SK-N-MC (cell line): ENCODE measurements at regions not wholly inside any gene's neighbourhood (a gene's known extent, or its start where the extent isn't known, plus 50 kb on each side); places are given as distances from the start of the nearest gene placed in this dataset.
"Not testable (repeated sequence)": the region's sequence is repeated elsewhere in the genome, so short reads cannot be mapped to it uniquely, and the experiment has no call there.

Experiments used
- DNase-seq: peaks from one replicate; pipeline ENCODE4 v3.0.0-alpha.2; 2011; ENCODE audit warnings: low read depth, low spot score
- H3K27ac ChIP-seq: fragments of 200-600 bp; sonication (generic); 2 replicates; pipeline ENCODE4 v1.5.1; 2016; ENCODE audit warnings: mixed run types
- H3K36me3 ChIP-seq: fragments of 200-600 bp; sonication (generic); 2 replicates; pipeline ENCODE4 v1.6.1; 2017; ENCODE audit warnings: antibody characterized with exemption, low read length, mixed read lengths; ENCODE audit not compliant: insufficient read depth
- H3K4me3 ChIP-seq: fragments of 200-600 bp; sonication (generic); 2 replicates; pipeline ENCODE4 v1.5.1; 2016
- H3K9ac ChIP-seq: fragments of 200-600 bp; sonication (generic); 2 replicates; pipeline ENCODE4 v1.8.0; 2017; ENCODE audit warnings: mixed run types, mixed read lengths; ENCODE audit not compliant: insufficient read length
- H3K9me3 ChIP-seq: fragments of 200-600 bp; sonication (generic); 2 replicates; pipeline ENCODE4 v1.6.1; 2017; ENCODE audit warnings: low read depth, mild to moderate bottlenecking, antibody characterized with exemption, low read length, moderate library complexity, mixed read lengths
- EZH2 ChIP-seq: fragments of 200-600 bp; sonication (generic); IDR thresholded peaks from one replicate; pipeline ENCODE4 v1.6.1; 2017; ENCODE audit warnings: antibody characterized with exemption
- FOXP2 ChIP-seq: optimal IDR thresholded peaks from 2 replicates; pipeline ENCODE3; 2011; ENCODE audit warnings: mild to moderate bottlenecking, moderate library complexity; ENCODE audit not compliant: insufficient read depth; ENCODE audit errors: extremely low read length, control extremely low read depth
- POLR2AphosphoS5 ChIP-seq: IDR thresholded peaks from 2 replicates; pipeline ENCODE4 v1.6.1; 2012; ENCODE audit warnings: mild to moderate bottlenecking, low read depth, low read length, borderline replicate concordance

- no peaks in the 10 kb centered on the region for H3K36me3 ChIP-seq
- H3K9me3 ChIP-seq = no peaks in the 10 kb centered on the region; the same call in 1 of the 2 replicates
- no peak overlapping the region for H3K4me3 ChIP-seq
- H3K27ac ChIP-seq = no peak overlapping the region
- TF ChIP-seq FOXP2 (no peak), EZH2 (no peak), POLR2AphosphoS5 (no peak)
- DNase-seq = no peak
- H3K9ac ChIP-seq = no peak overlapping the region
Measured at GRCh38 chr1:43108080-43108479, 64.0 kb downstream of the EBNA1BP2 start.

GRCh38 chr1:43107664-43108063, 64.4 kb downstream of the EBNA1BP2 start:
- no peak overlapping the region for H3K4me3 ChIP-seq
- H3K27ac ChIP-seq = no peak overlapping the region
- H3K9ac ChIP-seq = no peak overlapping the region
- H3K36me3 ChIP-seq = no peaks in the 10 kb centered on the region
- H3K9me3 ChIP-seq = no peaks in the 10 kb centered on the region; the same call in 1 of the 2 replicates
- DNase-seq = no peak
- TF ChIP-seq EZH2 (no peak), POLR2AphosphoS5 (no peak), FOXP2 (no peak)

GRCh38 chr1:43104027-43104763, 67.9 kb downstream of the EBNA1BP2 start:
- no peak overlapping the region for H3K27ac ChIP-seq
- H3K4me3 ChIP-seq = no peak overlapping the region
- H3K9ac ChIP-seq = no peak overlapping the region
- TF ChIP-seq FOXP2 (no peak), POLR2AphosphoS5 (no peak), EZH2 (no peak)
- H3K9me3 ChIP-seq = no peaks in the 10 kb centered on the region; the same call in 1 of the 2 replicates
- no peak for DNase-seq
- no peaks in the 10 kb centered on the region for H3K36me3 ChIP-seq

- H3K27ac ChIP-seq = no peak overlapping the region
- H3K4me3 ChIP-seq = no peak overlapping the region
- H3K36me3 ChIP-seq = no peaks in the 10 kb centered on the region
- no peak for DNase-seq
- H3K9ac ChIP-seq = no peak overlapping the region
- TF ChIP-seq EZH2 (no peak), FOXP2 (no peak), POLR2AphosphoS5 (no peak)
- H3K9me3 ChIP-seq = no peaks in the 10 kb centered on the region; the same call in 1 of the 2 replicates
Measured at GRCh38 chr1:43101061-43101460, 71.0 kb downstream of the EBNA1BP2 start.

GRCh38 chr1:43098200-43098599, 73.9 kb downstream of the EBNA1BP2 start:
- Histone ChIP-seq H3K4me3 (no peak overlapping the region), H3K9ac (no peak overlapping the region), H3K36me3 (no peaks in the 10 kb centered on the region), H3K27ac (no peak overlapping the region), H3K9me3 (no peaks in the 10 kb centered on the region)
- no peak for DNase-seq
- TF ChIP-seq POLR2AphosphoS5 (no peak), EZH2 (no peak), FOXP2 (no peak)

GRCh38 chr1:43096528-43096927, 75.6 kb downstream of the EBNA1BP2 start:
- not testable (repeated sequence) for DNase-seq, H3K4me3 ChIP-seq, H3K27ac ChIP-seq, H3K36me3 ChIP-seq, H3K9ac ChIP-seq, H3K9me3 ChIP-seq

- not testable (repeated sequence) for H3K4me3 ChIP-seq, H3K36me3 ChIP-seq, H3K9ac ChIP-seq, H3K27ac ChIP-seq, DNase-seq, H3K9me3 ChIP-seq
Measured at GRCh38 chr1:43090812-43091211, 81.3 kb downstream of the EBNA1BP2 start.

GRCh38 chr1:43090157-43090556, 81.9 kb downstream of the EBNA1BP2 start:
- DNase-seq, H3K9ac ChIP-seq, H3K27ac ChIP-seq, H3K36me3 ChIP-seq, H3K4me3 ChIP-seq, H3K9me3 ChIP-seq: not testable (repeated sequence)

GRCh38 chr1:43083375-43083891, 88.7 kb downstream of the EBNA1BP2 start:
- no peak for DNase-seq
- Histone ChIP-seq H3K36me3 (no peaks in the 10 kb centered on the region), H3K27ac (no peak overlapping the region), H3K9me3 (no peaks in the 10 kb centered on the region), H3K4me3 (no peak overlapping the region), H3K9ac (no peak overlapping the region)
- TF ChIP-seq EZH2 = no peak
- TF ChIP-seq POLR2AphosphoS5 = no peak
- TF ChIP-seq FOXP2 = no peak
